ENCODE measurements at regions not wholly inside any gene's neighbourhood (a gene's known extent, or its start where the extent isn't known, plus 50 kb on each side); places are given as distances from the start of the nearest gene placed in this dataset.
"Not testable (repeated sequence)": the region's sequence is repeated elsewhere in the genome, so short reads cannot be mapped to it uniquely, and the experiment has no call there.

- TF ChIP-seq CTCF (IDR thresholded peaks at IDR 0.05; ENCODE audit: low read depth, low read length): no peak
- peak; percentile 51 to 76 for DNase-seq (ENCODE audit: low read depth in 2 of 2)
- H3K4me3 ChIP-seq (replicated peaks in 1 of 2; ENCODE audit: low read depth in 2 of 2, low read length in 2 of 2): no peak overlapping the region
These were observed 98.6 kb downstream of the ZIC1 start for GRCh38 chr3:147507638-147508286.

- H3K4me3 ChIP-seq (replicated peaks in 1 of 2; ENCODE audit: low read depth in 2 of 2, low read length in 2 of 2): no peak overlapping the region
- peak; percentile 1 to 62 for DNase-seq (ENCODE audit: low read depth in 2 of 2)
- no peak for TF ChIP-seq CTCF (IDR thresholded peaks at IDR 0.05; ENCODE audit: low read depth, low read length)
These were observed 100.3 kb downstream of the ZIC1 start for GRCh38 chr3:147509448-147509847.

- TF ChIP-seq CTCF (IDR thresholded peaks at IDR 0.05; ENCODE audit: low read depth, low read length): no peak
- H3K4me3 ChIP-seq (replicated peaks in 1 of 2; ENCODE audit: low read depth in 2 of 2, low read length in 2 of 2): no peak overlapping the region
- no peak for DNase-seq (ENCODE audit: low read depth in 2 of 2)
These were observed 104.6 kb downstream of the ZIC1 start for GRCh38 chr3:147513785-147514184.

- H3K4me3 ChIP-seq (replicated peaks in 1 of 2; ENCODE audit: low read depth in 2 of 2, low read length in 2 of 2): no peak overlapping the region
- no peak for TF ChIP-seq CTCF (IDR thresholded peaks at IDR 0.05; ENCODE audit: low read depth, low read length)
- DNase-seq (ENCODE audit: low read depth in 2 of 2): no peak
These were observed 105.4 kb downstream of the ZIC1 start for GRCh38 chr3:147514366-147515160.

- H3K4me3 ChIP-seq (replicated peaks in 1 of 2; ENCODE audit: low read depth in 2 of 2, low read length in 2 of 2): no peak overlapping the region
- peak in 1 of 2 donors; percentile 16 for DNase-seq (ENCODE audit: low read depth in 2 of 2)
- TF ChIP-seq CTCF (IDR thresholded peaks at IDR 0.05; ENCODE audit: low read depth, low read length): no peak
These were observed 109.3 kb downstream of the ZIC1 start for GRCh38 chr3:147518465-147518864.

- no peak overlapping the region for H3K4me3 ChIP-seq (replicated peaks in 1 of 2; ENCODE audit: low read depth in 2 of 2, low read length in 2 of 2)
- DNase-seq (ENCODE audit: low read depth in 2 of 2): peak; percentile 41 to 58
- no peak for TF ChIP-seq CTCF (IDR thresholded peaks at IDR 0.05; ENCODE audit: low read depth, low read length)
These were observed 112.5 kb downstream of the ZIC1 start for GRCh38 chr3:147521646-147522045.

GRCh38 chr3:147522780-147523179 is 113.6 kb downstream of the ZIC1 start:
- not testable (repeated sequence) for H3K4me3 ChIP-seq (replicated peaks in 1 of 2; ENCODE audit: low read depth in 2 of 2, low read length in 2 of 2); DNase-seq (ENCODE audit: low read depth in 2 of 2)
